BJ (cell line): ENCODE measurements at regions not wholly inside any gene's neighbourhood (a gene's known extent, or its start where the extent isn't known, plus 50 kb on each side); places are given as distances from the start of the nearest gene placed in this dataset.
"Not testable (repeated sequence)": the region's sequence is repeated elsewhere in the genome, so short reads cannot be mapped to it uniquely, and the experiment has no call there.

ENCODE experiments used
- CTCF ChIA-PET: fragments of 350-600 bp; formaldehyde crosslinking; extraction: SDS; loops from one replicate; lab custom pipeline; 2021; ENCODE audit warnings: antibody characterized with exemption, inconsistent platforms; lab: Yijun Ruan, JAX
- POLR2A ChIA-PET: fragments of 300-600 bp; sonication (Branson Sonifier 250); formaldehyde crosslinking; extraction: SDS; loops from one replicate; lab custom pipeline; 2021; ENCODE audit warnings: antibody characterized with exemption; lab: Charles Lee
- DNase-seq: peaks from one replicate; pipeline ENCODE4 v3.0.0-alpha.2; 2011; ENCODE audit warnings: low read depth
- H3K27me3 ChIP-seq: 2 replicates; pipeline ENCODE4 v1.6.0; 2011; ENCODE audit warnings: low read length; ENCODE audit not compliant: control insufficient read depth, insufficient read depth
- H3K36me3 ChIP-seq: 2 replicates; pipeline ENCODE4 v1.5.1; 2011; ENCODE audit warnings: low read length; ENCODE audit not compliant: control insufficient read depth, insufficient read depth
- H3K4me3 ChIP-seq: 2 replicates; pipeline ENCODE4 v1.5.1; 2011; ENCODE audit warnings: low read depth, mild to moderate bottlenecking, control low read depth, low read length
- TF ChIP-seq, protein P1 (sequence below): IDR thresholded peaks from 2 replicates; pipeline ENCODE4 v1.5.1; 2011; ENCODE audit warnings: low read depth, mild to moderate bottlenecking, control low read depth, inconsistent platforms, low read length, moderate library complexity; ENCODE audit not compliant: insufficient read depth

DNA sequence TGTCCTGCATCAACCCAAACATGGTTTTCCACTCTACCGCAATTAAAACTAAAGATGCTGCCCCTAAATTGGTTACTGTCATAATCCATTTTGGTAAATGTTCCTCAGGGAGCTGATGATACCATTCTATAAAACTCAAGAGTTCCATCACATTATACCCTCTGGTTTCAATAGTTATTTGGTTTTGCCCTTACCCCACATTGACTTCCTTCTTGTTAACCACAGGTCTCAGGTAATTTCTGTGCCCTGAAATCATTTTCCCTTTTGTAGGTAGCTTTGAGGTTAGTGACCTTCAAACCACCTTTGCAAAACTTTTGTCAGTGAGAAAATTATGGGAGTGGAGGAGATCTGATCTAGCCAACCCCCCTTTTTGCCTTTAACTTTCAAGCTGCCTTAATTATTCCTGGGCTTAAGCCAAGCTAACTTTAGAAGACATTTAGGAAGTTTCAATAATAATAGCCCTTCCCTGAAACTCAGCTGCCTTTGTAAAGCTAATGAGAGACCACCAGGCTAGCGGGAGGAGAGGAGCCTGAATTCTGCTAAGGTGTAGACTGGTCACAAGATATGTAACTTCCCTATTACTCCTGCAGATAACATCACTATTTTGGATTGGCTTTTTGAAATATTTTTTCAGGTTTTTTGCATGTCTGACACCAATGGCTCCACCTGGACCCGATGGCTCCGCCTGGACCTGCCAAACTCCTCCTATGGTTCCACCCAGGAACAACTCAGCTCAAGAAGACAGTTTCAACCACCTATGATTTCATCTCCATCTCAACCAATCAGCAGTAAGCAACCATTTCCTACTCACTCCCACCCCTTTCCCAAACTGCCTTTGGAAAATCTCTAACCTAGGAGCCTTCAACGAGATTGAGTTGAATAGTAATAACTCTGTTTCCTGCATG, 224.9 kb downstream of the HS3ST3B1 start:
- Histone ChIP-seq H3K36me3 (no peaks in the 10 kb centered on the region), H3K4me3 (no peak overlapping the region), H3K27me3 (no peaks in the 10 kb centered on the region)
- POLR2A ChIA-PET, result no interaction called here
- TF ChIP-seq, protein P1, sequence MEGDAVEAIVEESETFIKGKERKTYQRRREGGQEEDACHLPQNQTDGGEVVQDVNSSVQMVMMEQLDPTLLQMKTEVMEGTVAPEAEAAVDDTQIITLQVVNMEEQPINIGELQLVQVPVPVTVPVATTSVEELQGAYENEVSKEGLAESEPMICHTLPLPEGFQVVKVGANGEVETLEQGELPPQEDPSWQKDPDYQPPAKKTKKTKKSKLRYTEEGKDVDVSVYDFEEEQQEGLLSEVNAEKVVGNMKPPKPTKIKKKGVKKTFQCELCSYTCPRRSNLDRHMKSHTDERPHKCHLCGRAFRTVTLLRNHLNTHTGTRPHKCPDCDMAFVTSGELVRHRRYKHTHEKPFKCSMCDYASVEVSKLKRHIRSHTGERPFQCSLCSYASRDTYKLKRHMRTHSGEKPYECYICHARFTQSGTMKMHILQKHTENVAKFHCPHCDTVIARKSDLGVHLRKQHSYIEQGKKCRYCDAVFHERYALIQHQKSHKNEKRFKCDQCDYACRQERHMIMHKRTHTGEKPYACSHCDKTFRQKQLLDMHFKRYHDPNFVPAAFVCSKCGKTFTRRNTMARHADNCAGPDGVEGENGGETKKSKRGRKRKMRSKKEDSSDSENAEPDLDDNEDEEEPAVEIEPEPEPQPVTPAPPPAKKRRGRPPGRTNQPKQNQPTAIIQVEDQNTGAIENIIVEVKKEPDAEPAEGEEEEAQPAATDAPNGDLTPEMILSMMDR, result no peak
- CTCF ChIA-PET, result interaction anchor here (1.1 to 1.3 kb wide), 2 partner anchors 10 to 67 kb away, joined by 4 to 5 read pairs; no protein-coding TSS in a partner anchor
- no peak for DNase-seq

DNA sequence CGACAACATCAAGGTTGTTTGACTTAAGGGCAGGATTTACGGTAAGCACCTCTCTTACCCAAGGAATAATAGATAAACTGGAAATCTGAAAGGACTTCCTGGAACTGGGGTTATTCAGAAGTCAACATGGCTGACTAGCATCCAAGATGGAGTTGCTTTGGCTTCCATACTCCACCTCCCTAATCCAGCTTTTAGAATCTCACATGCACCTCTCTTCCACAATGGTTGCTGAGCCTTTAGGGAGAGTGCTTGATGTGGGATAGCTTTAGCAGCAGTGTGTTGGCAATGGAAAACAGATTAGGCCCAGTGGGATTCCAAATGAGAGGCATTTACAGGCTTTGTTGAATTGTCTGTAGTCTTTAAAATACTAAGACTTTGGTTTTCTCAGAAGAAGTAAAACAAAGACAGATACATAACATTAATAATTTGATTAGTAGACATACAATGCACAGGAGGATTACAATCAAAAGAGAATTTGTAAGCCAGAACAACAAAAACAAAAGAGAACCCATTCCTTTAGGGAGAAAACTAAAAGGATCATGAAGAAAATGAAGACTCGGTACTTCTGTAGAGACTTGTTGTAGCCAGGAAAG, 222.0 kb downstream of the HS3ST3B1 start:
- CTCF ChIA-PET, result no interaction called here
- H3K27me3 ChIP-seq, result no peaks in the 10 kb centered on the region
- H3K36me3 ChIP-seq, result no peaks in the 10 kb centered on the region
- TF ChIP-seq, protein P1, result no peak
- POLR2A ChIA-PET, result no interaction called here
- DNase-seq, result no peak
- no peak overlapping the region for H3K4me3 ChIP-seq

- CTCF ChIA-PET, POLR2A ChIA-PET, H3K36me3 ChIP-seq, H3K4me3 ChIP-seq, H3K27me3 ChIP-seq: not testable (repeated sequence)
- peak; percentile 0 for DNase-seq
Measured at GRCh38 chr17:14518919-14519318, 218.0 kb downstream of the HS3ST3B1 start.

- CTCF ChIA-PET, result interaction anchor here (1.0 kb wide), 1 partner anchor 11 kb away, joined by 5 read pairs; no protein-coding TSS in a partner anchor
- POLR2A ChIA-PET, result no interaction called here
- DNase-seq, result no peak
- no peaks in the 10 kb centered on the region for H3K27me3 ChIP-seq
- H3K36me3 ChIP-seq, result no peaks in the 10 kb centered on the region
- H3K4me3 ChIP-seq, result no peak overlapping the region
- TF ChIP-seq, protein P1, result no peak
Measured at GRCh38 chr17:14514973-14515372, 214.1 kb downstream of the HS3ST3B1 start.

- CTCF ChIA-PET, result no interaction called here
- Histone ChIP-seq H3K36me3 (no peaks in the 10 kb centered on the region), H3K27me3 (no peaks in the 10 kb centered on the region), H3K4me3 (no peak overlapping the region)
- POLR2A ChIA-PET, result no interaction called here
- TF ChIP-seq, protein P1, result no peak
- DNase-seq, result no peak
Measured at GRCh38 chr17:14513835-14514234, 213.0 kb downstream of the HS3ST3B1 start.
